ENCODE measurements at regions not wholly inside any gene's neighbourhood (a gene's known extent, or its start where the extent isn't known, plus 50 kb on each side); places are given as distances from the start of the nearest gene placed in this dataset.

DNA sequence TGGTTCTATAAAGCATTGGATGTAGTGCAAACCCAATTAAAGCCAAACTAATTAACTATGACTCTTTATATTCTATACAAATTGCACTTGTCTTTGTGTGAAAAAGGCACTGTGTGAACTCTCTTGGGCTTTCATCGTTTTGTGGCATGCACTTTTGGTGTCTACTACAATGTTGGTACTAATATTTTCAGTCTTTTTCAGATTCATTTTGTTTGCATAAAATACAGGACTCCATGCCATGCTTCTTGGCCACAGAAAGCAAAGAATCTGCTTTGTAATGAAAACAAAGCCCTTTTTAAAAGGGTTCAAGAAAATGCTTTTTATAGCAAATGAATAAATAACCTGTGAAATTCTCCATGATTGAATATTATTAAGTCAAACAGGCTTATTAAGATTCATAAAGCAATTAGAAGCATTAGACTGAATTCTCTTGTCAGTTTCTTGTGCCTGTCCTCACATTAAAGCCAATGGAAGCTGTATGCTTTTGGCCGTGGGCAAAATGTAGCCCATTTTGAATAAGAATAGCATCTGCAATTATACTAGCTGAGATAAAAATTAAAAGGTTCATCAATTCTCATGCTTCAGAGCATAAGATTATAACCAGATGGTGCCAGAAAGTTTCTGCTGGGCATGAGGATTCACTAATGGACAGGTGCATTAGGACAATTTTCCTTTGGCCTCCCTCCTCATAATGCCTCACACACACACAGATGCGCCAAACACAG lies 1665.2 kb downstream of the SUCLG1 start:
- TF ChIP-seq, protein P1, sequence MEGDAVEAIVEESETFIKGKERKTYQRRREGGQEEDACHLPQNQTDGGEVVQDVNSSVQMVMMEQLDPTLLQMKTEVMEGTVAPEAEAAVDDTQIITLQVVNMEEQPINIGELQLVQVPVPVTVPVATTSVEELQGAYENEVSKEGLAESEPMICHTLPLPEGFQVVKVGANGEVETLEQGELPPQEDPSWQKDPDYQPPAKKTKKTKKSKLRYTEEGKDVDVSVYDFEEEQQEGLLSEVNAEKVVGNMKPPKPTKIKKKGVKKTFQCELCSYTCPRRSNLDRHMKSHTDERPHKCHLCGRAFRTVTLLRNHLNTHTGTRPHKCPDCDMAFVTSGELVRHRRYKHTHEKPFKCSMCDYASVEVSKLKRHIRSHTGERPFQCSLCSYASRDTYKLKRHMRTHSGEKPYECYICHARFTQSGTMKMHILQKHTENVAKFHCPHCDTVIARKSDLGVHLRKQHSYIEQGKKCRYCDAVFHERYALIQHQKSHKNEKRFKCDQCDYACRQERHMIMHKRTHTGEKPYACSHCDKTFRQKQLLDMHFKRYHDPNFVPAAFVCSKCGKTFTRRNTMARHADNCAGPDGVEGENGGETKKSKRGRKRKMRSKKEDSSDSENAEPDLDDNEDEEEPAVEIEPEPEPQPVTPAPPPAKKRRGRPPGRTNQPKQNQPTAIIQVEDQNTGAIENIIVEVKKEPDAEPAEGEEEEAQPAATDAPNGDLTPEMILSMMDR (conservative IDR thresholded peaks at IDR 0.05; ENCODE audit: low read length): no peak
- no peak for TF ChIP-seq EZH2phosphoT487 (IDR thresholded peaks at IDR 0.05; ENCODE audit: borderline replicate concordance)

All from Loucy (cell line).